DOHH2 (cell line): ENCODE measurements at regions not wholly inside any gene's neighbourhood (a gene's known extent, or its start where the extent isn't known, plus 50 kb on each side); places are given as distances from the start of the nearest gene placed in this dataset.

Source experiments
- H3F3A ChIP-seq: fragments of 200-600 bp; sonication (generic), shearing (Covaris generic); 2 replicates; pipeline ENCODE4 v1.6.0; 2016; ENCODE audit warnings: antibody characterized with exemption, mild to moderate bottlenecking; ENCODE audit not compliant: control insufficient read depth, insufficient read depth
- H3K27ac ChIP-seq: fragments of 200-600 bp; sonication (generic); 2 replicates; pipeline ENCODE4 v1.5.1; 2014; ENCODE audit warnings: low read depth, mild to moderate bottlenecking, low read length, moderate library complexity
- H3K27me3 ChIP-seq: fragments of 200-600 bp; sonication (generic); 2 replicates; pipeline ENCODE4 v1.6.1; 2014; ENCODE audit warnings: mild to moderate bottlenecking, low read length, mixed read lengths; ENCODE audit not compliant: control insufficient read depth
- H3K36me3 ChIP-seq: fragments of 200-600 bp; sonication (generic); 2 replicates; pipeline ENCODE4 v1.6.1; 2014; ENCODE audit warnings: mild to moderate bottlenecking, low read length, moderate library complexity, mixed read lengths; ENCODE audit not compliant: control insufficient read depth
- H3K4me1 ChIP-seq: fragments of 200-600 bp; sonication (generic); 2 replicates; pipeline ENCODE4 v1.6.1; 2014; ENCODE audit warnings: mild to moderate bottlenecking, low read length, mixed read lengths; ENCODE audit not compliant: control insufficient read depth
- H3K4me2 ChIP-seq: fragments of 200-600 bp; sonication (generic); 2 replicates; pipeline ENCODE4 v1.6.0; 2014; ENCODE audit warnings: mild to moderate bottlenecking, low read length, moderate library complexity
- H3K4me3 ChIP-seq: fragments of 200-600 bp; sonication (generic); 2 replicates; pipeline ENCODE4 v1.5.1; 2014; ENCODE audit warnings: mild to moderate bottlenecking, low read length, mixed read lengths
- H3K79me2 ChIP-seq: fragments of 200-600 bp; sonication (generic); 2 replicates; pipeline ENCODE4 v1.6.1; 2014; ENCODE audit warnings: mild to moderate bottlenecking, low read length, mixed read lengths; ENCODE audit not compliant: control insufficient read depth
- H3K9me2 ChIP-seq: fragments of 200-600 bp; sonication (generic); replicated peaks from 2 replicates; pipeline ENCODE4 v1.6.1; 2014; ENCODE audit warnings: mild to moderate bottlenecking, low read length, mixed read lengths; ENCODE audit not compliant: control insufficient read depth
- H3K9me3 ChIP-seq: fragments of 200-600 bp; sonication (generic); 2 replicates; pipeline ENCODE4 v1.6.1; 2014; ENCODE audit warnings: antibody characterized with exemption, low read length, mixed read lengths; ENCODE audit not compliant: control insufficient read depth, insufficient read depth
- H4K20me1 ChIP-seq: fragments of 200-600 bp; sonication (generic); 2 replicates; pipeline ENCODE4 v1.6.0; 2014; ENCODE audit warnings: low read depth, mild to moderate bottlenecking, antibody characterized with exemption, low read length, moderate library complexity; ENCODE audit not compliant: control insufficient read depth, insufficient read depth
- CTCF ChIP-seq: fragments of 200-600 bp; sonication (generic); IDR thresholded peaks from one replicate; pipeline ENCODE4 v1.5.1; 2014; ENCODE audit warnings: antibody characterized with exemption, mild to moderate bottlenecking, low read depth, low read length; ENCODE audit not compliant: poor library complexity, severe bottlenecking
- EZH2phosphoT487 ChIP-seq: fragments of 200-600 bp; sonication (generic); IDR thresholded peaks from 2 replicates; pipeline ENCODE4 v1.6.1; 2017; ENCODE audit warnings: borderline replicate concordance, mild to moderate bottlenecking, antibody characterized with exemption, low read length, moderate library complexity, mixed read lengths

- Histone ChIP-seq H3K79me2 (no peaks in the 10 kb centered on the region), H3K27ac (no peak overlapping the region), H3F3A (no peaks in the 10 kb centered on the region), H3K36me3 (no peaks in the 10 kb centered on the region), H3K9me2 (no peaks in the 10 kb centered on the region), H3K4me2 (no peak overlapping the region), H3K9me3 (no peaks in the 10 kb centered on the region), H3K4me1 (no peaks in the 10 kb centered on the region), H4K20me1 (no peaks in the 10 kb centered on the region), H3K27me3 (no peaks in the 10 kb centered on the region), H3K4me3 (no peak overlapping the region)
- no peak for TF ChIP-seq EZH2phosphoT487
- no peak for TF ChIP-seq CTCF
Measured at GRCh38 chrX:14291666-14292500, 237.5 kb upstream of the GLRA2 start.

GRCh38 chrX:14290335-14290734 is 239.0 kb upstream of the GLRA2 start:
- H3K79me2 ChIP-seq: no peaks in the 10 kb centered on the region
- no peaks in the 10 kb centered on the region for H3K27me3 ChIP-seq
- no peak overlapping the region for H3K27ac ChIP-seq
- H3K4me1 ChIP-seq: no peaks in the 10 kb centered on the region
- no peak overlapping the region for H3K4me2 ChIP-seq
- no peaks in the 10 kb centered on the region for H3K9me2 ChIP-seq
- H3K36me3 ChIP-seq: no peaks in the 10 kb centered on the region
- H3K4me3 ChIP-seq: no peak overlapping the region
- H3F3A ChIP-seq: no peaks in the 10 kb centered on the region
- no peaks in the 10 kb centered on the region for H4K20me1 ChIP-seq
- TF ChIP-seq EZH2phosphoT487: no peak
- no peak for TF ChIP-seq CTCF
- no peaks in the 10 kb centered on the region for H3K9me3 ChIP-seq

GRCh38 chrX:14274691-14275090 is 245.0 kb upstream of the GEMIN8 start:
- Histone ChIP-seq H3F3A (no peaks in the 10 kb centered on the region), H3K27ac (no peak overlapping the region), H3K9me3 (no peaks in the 10 kb centered on the region), H3K27me3 (no peaks in the 10 kb centered on the region), H3K79me2 (no peaks in the 10 kb centered on the region), H3K36me3 (no peaks in the 10 kb centered on the region), H4K20me1 (no peaks in the 10 kb centered on the region), H3K4me1 (no peaks in the 10 kb centered on the region), H3K4me3 (no peak overlapping the region), H3K9me2 (no peaks in the 10 kb centered on the region), H3K4me2 (no peak overlapping the region)
- TF ChIP-seq EZH2phosphoT487 (no peak), CTCF (no peak)
